ENCODE measurements at regions not wholly inside any gene's neighbourhood (a gene's known extent, or its start where the extent isn't known, plus 50 kb on each side); places are given as distances from the start of the nearest gene placed in this dataset.

- H3K9me3 ChIP-seq, result no peaks in the 10 kb centered on the region
- H3K27ac ChIP-seq, result no peak overlapping the region
- intact Hi-C loops (cut with DNase I), result no loop called here
- DNase-seq (no peak), ATAC-seq (no peak)
- peaks cover 0 to 3% (median 0%) of the 10 kb centered on the region in 12 donors for H3K4me1 ChIP-seq
- TF ChIP-seq CTCF (IDR thresholded peaks at IDR 0.05) (no peak), POLR2A (IDR thresholded peaks at IDR 0.05) (no peak)
- 68 to 77% (median 72%) methylated on average over 2 of the region's 2 CpGs for WGBS, 4 donors
- H3K36me3 ChIP-seq, result no peaks in the 10 kb centered on the region
- H3K27me3 ChIP-seq, result peaks cover 0 to 17% (median 0%) of the 10 kb centered on the region in 9 donors
- H3K4me3 ChIP-seq, result no peak overlapping the region
Observed at GRCh38 chr1:87174724-87175245, 153.9 kb upstream of the LMO4 start.

- H3K27ac ChIP-seq, result no peak overlapping the region
- H3K36me3 ChIP-seq, result no peaks in the 10 kb centered on the region
- peaks cover 0 to 10% (median 0%) of the 10 kb centered on the region in 12 donors for H3K4me1 ChIP-seq
- H3K27me3 ChIP-seq, result peaks cover 0 to 17% (median 0%) of the 10 kb centered on the region in 9 donors
- 73 to 92% (median 84%) methylated on average over 5 of the region's 5 CpGs for WGBS, 4 donors
- ATAC-seq, result no peak
- H3K9me3 ChIP-seq, result no peaks in the 10 kb centered on the region
- intact Hi-C loops (cut with DNase I), result no loop called here
- no peak overlapping the region for H3K4me3 ChIP-seq
- TF ChIP-seq CTCF (IDR thresholded peaks at IDR 0.05) (no peak), POLR2A (IDR thresholded peaks at IDR 0.05) (no peak)
- DNase-seq, result no peak
Observed at GRCh38 chr1:87176087-87176486, 152.6 kb upstream of the LMO4 start.

GRCh38 chr1:87176514-87176913 is 152.2 kb upstream of the LMO4 start:
- DNase-seq (no peak), ATAC-seq (no peak)
- intact Hi-C loops (cut with DNase I), result no loop called here
- Histone ChIP-seq H3K4me1 (peaks cover 0 to 10% (median 0%) of the 10 kb centered on the region in 12 donors), H3K27me3 (peaks cover 0 to 17% (median 0%) of the 10 kb centered on the region in 9 donors), H3K27ac (no peak overlapping the region), H3K9me3 (no peaks in the 10 kb centered on the region), H3K4me3 (no peak overlapping the region), H3K36me3 (no peaks in the 10 kb centered on the region)
- WGBS, 4 donors, result 63 to 78% (median 71%) methylated on average over 5 of the region's 5 CpGs
- TF ChIP-seq CTCF (IDR thresholded peaks at IDR 0.05) (no peak), POLR2A (IDR thresholded peaks at IDR 0.05) (no peak)

GRCh38 chr1:87178441-87178840 is 150.2 kb upstream of the LMO4 start:
- H3K4me3 ChIP-seq, result no peak overlapping the region
- H3K36me3 ChIP-seq, result no peaks in the 10 kb centered on the region
- H3K27me3 ChIP-seq, result peaks cover 0 to 10% (median 0%) of the 10 kb centered on the region in 9 donors
- no peaks in the 10 kb centered on the region for H3K9me3 ChIP-seq
- intact Hi-C loops (cut with DNase I), result no loop called here
- DNase-seq, result no peak
- TF ChIP-seq CTCF (IDR thresholded peaks at IDR 0.05), result no peak
- TF ChIP-seq POLR2A (IDR thresholded peaks at IDR 0.05), result no peak
- ATAC-seq, result no peak
- WGBS, 4 donors, result 80 to 91% (median 88%) methylated on average over 4 of the region's 4 CpGs
- peaks cover 0 to 10% (median 0%) of the 10 kb centered on the region in 12 donors for H3K4me1 ChIP-seq
- H3K27ac ChIP-seq, result no peak overlapping the region
